Endothelial cell (in vitro differentiated cells): ENCODE measurements at regions not wholly inside any gene's neighbourhood (a gene's known extent, or its start where the extent isn't known, plus 50 kb on each side); places are given as distances from the start of the nearest gene placed in this dataset.

ENCODE experiments used
- DNase-seq: peaks from one replicate; pipeline ENCODE4 v3.0.0; 2021; ENCODE audit warnings: low spot score
- H3K27ac Mint-ChIP-seq: one replicate; pipeline ENCODE4 v1.8.0; 2021; ENCODE audit warnings: mixed read lengths, inconsistent platforms; ENCODE audit not compliant: unreplicated experiment
- H3K27me3 Mint-ChIP-seq: one replicate; pipeline ENCODE4 v1.8.0; 2021; ENCODE audit warnings: mild to moderate bottlenecking, moderate library complexity, mixed read lengths, inconsistent platforms; ENCODE audit not compliant: unreplicated experiment
- H3K36me3 Mint-ChIP-seq: one replicate; pipeline ENCODE4 v1.8.0; 2021; ENCODE audit warnings: mild to moderate bottlenecking, low read depth, mixed read lengths, inconsistent platforms; ENCODE audit not compliant: unreplicated experiment
- H3K4me1 Mint-ChIP-seq: one replicate; pipeline ENCODE4 v1.8.0; 2021; ENCODE audit warnings: mild to moderate bottlenecking, mixed read lengths, inconsistent platforms; ENCODE audit not compliant: unreplicated experiment
- H3K4me3 Mint-ChIP-seq: one replicate; pipeline ENCODE4 v1.8.0; 2021; ENCODE audit warnings: mild to moderate bottlenecking, mixed read lengths, inconsistent platforms; ENCODE audit not compliant: unreplicated experiment
- H3K9me3 Mint-ChIP-seq: one replicate; pipeline ENCODE4 v1.8.0; 2021; ENCODE audit warnings: mixed read lengths, inconsistent platforms; ENCODE audit not compliant: unreplicated experiment
- CTCF ChIP-seq: fragments of 200-600 bp; sonication (generic); IDR thresholded peaks from one replicate; pipeline ENCODE4 v1.5.0; 2021; ENCODE audit warnings: antibody characterized with exemption; ENCODE audit not compliant: unreplicated experiment

- Mint-ChIP-seq H3K4me3 (no peak overlapping the region), H3K27me3 (peaks cover 4% of the 10 kb centered on the region), H3K27ac (no peak overlapping the region), H3K9me3 (peaks cover 67% of the 10 kb centered on the region), H3K4me1 (no peaks in the 10 kb centered on the region), H3K36me3 (peaks cover 13% of the 10 kb centered on the region)
- TF ChIP-seq CTCF = no peak
- no peak for DNase-seq
These were observed 1324.8 kb downstream of the TMEM121 start for GRCh38 chr14:106850913-106851825.

- DNase-seq = no peak
- Mint-ChIP-seq H3K4me3 (no peak overlapping the region), H3K9me3 (peaks cover 27% of the 10 kb centered on the region)
These were observed 1346.4 kb downstream of the TMEM121 start for GRCh38 chr14:106872611-106873446.

GRCh38 chr14:106874350-106874749, 1348.0 kb downstream of the TMEM121 start:
- no peak for DNase-seq
- H3K9me3 Mint-ChIP-seq = peaks cover 26% of the 10 kb centered on the region
- H3K27ac Mint-ChIP-seq = no peak overlapping the region
- H3K4me1 Mint-ChIP-seq = no peaks in the 10 kb centered on the region
- H3K36me3 Mint-ChIP-seq = peaks cover 2% of the 10 kb centered on the region
- no peak overlapping the region for H3K4me3 Mint-ChIP-seq
- TF ChIP-seq CTCF = no peak
- H3K27me3 Mint-ChIP-seq = no peaks in the 10 kb centered on the region

More at GRCh38 chr14:106872611-106873446, 1346.4 kb downstream of the TMEM121 start:
- Mint-ChIP-seq H3K36me3 (peaks cover 2% of the 10 kb centered on the region), H3K27ac (no peak overlapping the region), H3K4me1 (no peaks in the 10 kb centered on the region), H3K27me3 (no peaks in the 10 kb centered on the region)
- TF ChIP-seq CTCF = no peak

- Mint-ChIP-seq H3K4me1 (no peaks in the 10 kb centered on the region), H3K9me3 (peaks cover 30% of the 10 kb centered on the region), H3K27me3 (no peaks in the 10 kb centered on the region), H3K36me3 (peaks cover 2% of the 10 kb centered on the region), H3K27ac (no peak overlapping the region), H3K4me3 (no peak overlapping the region)
- DNase-seq = no peak
- no peak for TF ChIP-seq CTCF
These were observed 1349.1 kb downstream of the TMEM121 start for GRCh38 chr14:106875503-106875902.
